AG10803 (cell line): ENCODE measurements at regions not wholly inside any gene's neighbourhood (a gene's known extent, or its start where the extent isn't known, plus 50 kb on each side); places are given as distances from the start of the nearest gene placed in this dataset.

Experiments used
- DNase-seq: peaks from one replicate; pipeline ENCODE4 v3.0.0; 2010; ENCODE audit warnings: low read depth
- H3K4me3 ChIP-seq: 2 replicates; pipeline ENCODE4 v1.5.1; 2011; ENCODE audit warnings: mild to moderate bottlenecking, low read length, control low read depth
- TF ChIP-seq, protein P1 (sequence below): conservative IDR thresholded peaks from 2 replicates; pipeline ENCODE4 v1.5.1; 2011; ENCODE audit warnings: mild to moderate bottlenecking, low read length, control low read depth, inconsistent platforms

DNA sequence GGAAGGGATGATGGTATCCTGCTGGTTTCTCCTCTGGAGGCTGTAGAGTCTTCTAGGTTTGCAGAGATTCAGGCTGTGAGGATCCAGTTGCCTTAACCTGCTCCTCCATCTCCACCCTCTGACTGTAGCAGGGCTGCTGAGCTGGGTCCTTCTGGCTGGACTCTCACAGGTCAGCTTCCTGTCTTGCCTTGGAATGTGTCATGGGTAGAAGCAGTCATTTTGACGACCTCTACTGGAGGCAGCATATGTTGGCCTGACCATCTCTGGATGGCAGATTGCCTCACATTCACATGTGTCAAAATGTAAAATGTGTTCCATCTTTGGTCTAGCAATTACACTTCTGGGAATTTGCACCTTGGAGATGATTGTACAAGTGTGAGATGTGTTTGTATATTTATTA, 504.4 kb upstream of the EEF2KMT start:
- TF ChIP-seq, protein P1, sequence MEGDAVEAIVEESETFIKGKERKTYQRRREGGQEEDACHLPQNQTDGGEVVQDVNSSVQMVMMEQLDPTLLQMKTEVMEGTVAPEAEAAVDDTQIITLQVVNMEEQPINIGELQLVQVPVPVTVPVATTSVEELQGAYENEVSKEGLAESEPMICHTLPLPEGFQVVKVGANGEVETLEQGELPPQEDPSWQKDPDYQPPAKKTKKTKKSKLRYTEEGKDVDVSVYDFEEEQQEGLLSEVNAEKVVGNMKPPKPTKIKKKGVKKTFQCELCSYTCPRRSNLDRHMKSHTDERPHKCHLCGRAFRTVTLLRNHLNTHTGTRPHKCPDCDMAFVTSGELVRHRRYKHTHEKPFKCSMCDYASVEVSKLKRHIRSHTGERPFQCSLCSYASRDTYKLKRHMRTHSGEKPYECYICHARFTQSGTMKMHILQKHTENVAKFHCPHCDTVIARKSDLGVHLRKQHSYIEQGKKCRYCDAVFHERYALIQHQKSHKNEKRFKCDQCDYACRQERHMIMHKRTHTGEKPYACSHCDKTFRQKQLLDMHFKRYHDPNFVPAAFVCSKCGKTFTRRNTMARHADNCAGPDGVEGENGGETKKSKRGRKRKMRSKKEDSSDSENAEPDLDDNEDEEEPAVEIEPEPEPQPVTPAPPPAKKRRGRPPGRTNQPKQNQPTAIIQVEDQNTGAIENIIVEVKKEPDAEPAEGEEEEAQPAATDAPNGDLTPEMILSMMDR = no peak
- H3K4me3 ChIP-seq = no peak overlapping the region
- no peak for DNase-seq

DNA sequence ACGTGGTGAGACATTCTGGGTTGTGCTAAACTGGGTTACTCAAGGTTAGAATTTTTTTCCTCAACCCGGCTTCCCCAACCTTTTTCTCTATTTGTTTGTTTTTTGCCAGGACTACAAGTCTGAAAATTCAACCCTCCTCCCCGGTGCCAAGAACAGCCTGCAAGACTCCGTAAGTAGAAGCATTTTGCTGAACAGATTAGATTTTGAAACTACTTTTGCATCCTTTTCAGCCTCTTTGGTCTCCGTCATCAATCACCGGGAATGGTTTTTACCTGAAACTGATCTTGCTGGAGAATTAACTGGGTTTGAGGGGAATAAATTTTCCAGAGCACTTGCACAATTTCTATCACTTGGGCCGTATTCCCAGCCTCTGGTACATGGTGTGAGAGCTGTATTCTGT, 501.2 kb upstream of the EEF2KMT start:
- no peak for DNase-seq
- TF ChIP-seq, protein P1 = no peak
- H3K4me3 ChIP-seq = no peak overlapping the region

DNA sequence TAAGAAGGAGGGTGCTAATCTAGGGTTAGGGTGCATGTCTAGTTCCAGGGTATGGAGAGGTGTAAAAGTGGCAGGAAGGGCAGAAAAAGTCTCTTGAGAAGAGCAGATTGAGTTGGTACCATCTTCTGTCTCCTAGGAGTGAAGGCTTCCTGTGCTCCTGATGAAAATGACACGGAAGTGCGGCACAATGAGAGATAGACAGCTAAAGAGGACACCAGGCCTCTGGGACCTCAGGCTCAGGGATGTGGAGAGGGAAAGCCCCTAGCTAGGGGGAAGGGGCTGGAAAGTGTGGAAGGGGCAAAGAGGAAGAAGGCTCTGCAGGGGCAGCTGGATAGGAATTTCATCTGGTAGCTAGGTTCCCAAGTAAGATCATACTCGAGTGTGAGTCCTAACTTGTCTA, 498.3 kb upstream of the EEF2KMT start:
- no peak overlapping the region for H3K4me3 ChIP-seq
- TF ChIP-seq, protein P1 = no peak
- DNase-seq = no peak

DNA sequence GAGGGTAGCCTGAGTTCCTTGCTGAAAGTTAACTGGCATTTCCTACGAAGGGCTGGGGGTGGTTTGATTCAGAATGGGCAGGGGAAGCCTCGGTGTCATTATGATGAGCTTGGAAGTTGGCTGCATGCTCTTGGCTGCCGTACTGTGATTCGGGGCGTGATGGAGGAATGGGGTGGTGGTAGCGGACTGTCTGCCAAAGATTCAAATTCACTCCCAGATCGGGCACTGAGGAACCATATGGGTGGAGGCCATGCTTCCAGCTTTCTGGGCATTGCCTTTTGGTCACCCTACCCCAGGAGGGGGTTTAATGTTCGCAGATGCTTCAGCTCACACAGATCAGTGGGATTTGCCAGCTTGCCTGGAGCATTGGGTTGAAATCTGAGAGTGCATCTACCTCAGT, 492.8 kb upstream of the EEF2KMT start:
- TF ChIP-seq, protein P1 = no peak
- DNase-seq = no peak

DNA sequence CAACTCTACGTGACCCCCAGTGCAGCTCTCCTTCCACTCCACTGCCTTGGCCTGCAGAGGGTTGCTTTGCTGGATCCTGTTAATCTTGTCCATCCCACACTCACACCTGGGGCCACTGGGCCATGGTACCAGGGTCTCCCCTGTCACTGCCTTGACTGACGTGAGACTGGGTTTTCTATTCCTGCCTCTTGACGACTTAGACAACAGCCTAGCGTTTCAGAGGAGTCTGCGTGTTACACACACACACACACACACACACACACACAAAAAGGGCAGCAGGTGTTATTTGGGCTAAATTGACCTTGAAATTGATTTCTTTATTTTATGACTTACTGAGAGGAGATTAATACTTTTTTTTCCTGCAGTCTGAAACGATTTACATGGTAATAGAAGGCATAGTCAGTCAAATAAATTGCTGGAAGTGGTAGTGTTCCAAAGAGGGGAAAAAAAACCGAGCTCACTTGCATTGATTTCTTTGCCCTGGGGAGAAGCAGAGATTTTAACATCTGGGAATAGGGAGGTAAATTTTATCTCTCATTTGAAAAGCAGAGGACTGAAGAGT, 492.3 kb upstream of the EEF2KMT start:
- TF ChIP-seq, protein P1 = no peak
- no peak overlapping the region for H3K4me3 ChIP-seq
- no peak for DNase-seq

More for the DNA sequence above, 492.8 kb upstream of the EEF2KMT start:
- H3K4me3 ChIP-seq = no peak overlapping the region

DNA sequence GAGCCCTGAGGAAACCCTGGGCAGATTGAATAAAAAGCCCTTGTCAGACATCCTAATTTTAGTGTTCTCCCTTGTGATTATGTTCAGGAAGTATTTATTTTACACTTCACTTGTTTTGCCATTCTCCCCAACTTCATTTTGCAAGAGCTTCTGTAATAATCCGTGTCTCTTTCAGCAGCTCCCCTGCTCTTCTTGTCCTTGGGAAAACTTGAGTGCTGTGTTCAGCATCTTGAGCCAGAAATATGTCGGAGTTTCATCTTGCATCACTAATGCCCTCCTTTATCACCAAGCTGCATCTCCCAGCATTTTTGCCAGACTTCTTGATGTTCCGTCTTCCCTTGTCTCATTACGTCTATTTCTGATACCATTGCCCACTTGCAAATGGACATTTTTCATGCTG, 486.5 kb upstream of the EEF2KMT start:
- H3K4me3 ChIP-seq = no peak overlapping the region
- TF ChIP-seq, protein P1 = no peak
- DNase-seq = no peak

DNA sequence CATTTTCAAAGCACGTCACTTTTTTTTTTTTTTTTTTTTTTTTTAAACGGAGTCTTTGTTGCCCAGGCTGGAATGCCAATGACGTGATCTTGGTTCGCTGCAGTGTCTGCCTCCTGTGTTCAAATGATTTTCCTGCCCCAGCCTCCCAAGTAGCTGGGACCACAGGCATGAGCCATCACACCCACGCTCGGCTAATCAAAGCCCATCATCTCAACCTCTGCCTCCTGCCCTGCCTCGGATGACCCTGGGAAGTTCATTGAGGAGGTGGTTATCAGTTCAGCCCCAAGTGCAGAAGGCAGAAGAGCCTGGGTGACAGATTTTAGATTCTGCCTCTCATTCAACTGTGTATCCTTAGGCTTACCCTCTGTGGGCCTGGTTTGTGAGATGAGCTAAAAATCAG, 484.9 kb upstream of the EEF2KMT start:
- DNase-seq = no peak
- TF ChIP-seq, protein P1 = no peak
- no peak overlapping the region for H3K4me3 ChIP-seq
